Natural killer cell (primary cell): ENCODE measurements at regions not wholly inside any gene's neighbourhood (a gene's known extent, or its start where the extent isn't known, plus 50 kb on each side); places are given as distances from the start of the nearest gene placed in this dataset.

Experiments used
- ATAC-seq, 3 donors: fragments of 150-1000 bp in 2 of 3; fragments of 200-7000 bp in 1 of 3; cut with Tn5 transposase; 1 replicate in 1 of 3; 2 replicates in 2 of 3; pipeline ENCODE4 v1.10.0; 2021; ENCODE audit warnings: mild to moderate bottlenecking in 2 of 3, moderate library complexity in 2 of 3
- DNase-seq, 2 donors: peaks; one replicate each; pipeline versions ENCODE4 v3.0.0 to v3.0.0-alpha.2; 2013 to 2021; ENCODE audit warnings: mixed read lengths in 1 of 2
- H3K27ac ChIP-seq: one replicate; pipeline ENCODE4 v1.5.1; 2013; ENCODE audit warnings: mild to moderate bottlenecking, low read length
- H3K27me3 ChIP-seq: one replicate; pipeline ENCODE4 v1.6.1; 2013; ENCODE audit warnings: low read length; ENCODE audit not compliant: control insufficient read depth, insufficient read depth
- H3K36me3 ChIP-seq: one replicate; pipeline ENCODE4 v1.6.1; 2013; ENCODE audit warnings: low read length; ENCODE audit not compliant: control insufficient read depth, insufficient read depth
- H3K4me1 ChIP-seq: one replicate; pipeline ENCODE4 v1.6.1; 2013; ENCODE audit warnings: low read length; ENCODE audit not compliant: control insufficient read depth, insufficient read depth
- H3K4me3 ChIP-seq: one replicate; pipeline ENCODE4 v1.5.1; 2013; ENCODE audit warnings: low read length
- H3K9me3 ChIP-seq: one replicate; pipeline ENCODE4 v1.6.1; 2013; ENCODE audit warnings: low read length; ENCODE audit not compliant: control insufficient read depth, insufficient read depth
- H3K27ac Mint-ChIP-seq, 2 donors: one replicate each; pipeline ENCODE4 v1.8.0; 2022; ENCODE audit warnings: mild to moderate bottlenecking in 2 of 2, mixed read lengths in 2 of 2, moderate library complexity in 1 of 2
- H3K27me3 Mint-ChIP-seq, 2 donors: one replicate each; pipeline ENCODE4 v1.8.0; 2022; ENCODE audit warnings: low read depth in 2 of 2, mixed read lengths in 2 of 2
- H3K36me3 Mint-ChIP-seq: one replicate; pipeline ENCODE4 v1.8.0; 2022; ENCODE audit warnings: mixed read lengths
- H3K4me1 Mint-ChIP-seq, 2 donors: one replicate each; pipeline ENCODE4 v1.8.0; 2022; ENCODE audit warnings: mixed read lengths in 2 of 2
- H3K4me3 Mint-ChIP-seq: one replicate; pipeline ENCODE4 v1.8.0; 2022; ENCODE audit warnings: mild to moderate bottlenecking, moderate library complexity, mixed read lengths
- H3K9me3 Mint-ChIP-seq, 2 donors: one replicate each; pipeline ENCODE4 v1.8.0; 2022; ENCODE audit warnings: mixed read lengths in 2 of 2
- CTCF ChIP-seq: fragments of 200-600 bp; IDR thresholded peaks from one replicate; pipeline ENCODE4 v1.8.0; 2022; ENCODE audit warnings: antibody characterized with exemption
- WGBS: methylation state at CpG from one replicate; pipeline ENCODE4 v1.1.7; 2013; ENCODE audit warnings: missing lambda C conversion rate; ENCODE audit not compliant: insufficient coverage; 5-methylcytosine and 5-hydroxymethylcytosine counted together
- intact Hi-C: fragments of 100-400 bp; cut with micrococcal nuclease; formaldehyde crosslinking; loops from one replicate; pipeline ENCODE4 v1.14.2; 2022

- Mint-ChIP-seq H3K27ac (no peak overlapping the region), H3K4me3 (no peak overlapping the region), H3K9me3 (no peaks in the 10 kb centered on the region), H3K27me3 (peaks cover 0 to 4% of the 10 kb centered on the region in 2 donors), H3K36me3 (no peaks in the 10 kb centered on the region), H3K4me1 (peaks cover 3 to 5% of the 10 kb centered on the region in 2 donors)
- H3K36me3 ChIP-seq = no peaks in the 10 kb centered on the region
- ATAC-seq = no peak
- no peaks in the 10 kb centered on the region for H3K4me1 ChIP-seq
- no peak for DNase-seq
- no peaks in the 10 kb centered on the region for H3K9me3 ChIP-seq
- 98% methylated on average over 9 of the region's 9 CpGs for WGBS
- no peak for TF ChIP-seq CTCF
- H3K27me3 ChIP-seq = no peaks in the 10 kb centered on the region
- intact Hi-C loops = no loop called here
- no peak overlapping the region for H3K27ac ChIP-seq
- no peak overlapping the region for H3K4me3 ChIP-seq
Measured at GRCh38 chr2:12478151-12479064, 238.3 kb upstream of the TRIB2 start.

- peaks cover 3 to 5% of the 10 kb centered on the region in 2 donors for H3K4me1 Mint-ChIP-seq
- H3K27me3 Mint-ChIP-seq = peaks cover 0 to 4% of the 10 kb centered on the region in 2 donors
- H3K9me3 Mint-ChIP-seq = no peaks in the 10 kb centered on the region
- intact Hi-C loops = no loop called here
- Histone ChIP-seq H3K4me3 (no peak overlapping the region), H3K27ac (no peak overlapping the region), H3K27me3 (no peaks in the 10 kb centered on the region), H3K9me3 (no peaks in the 10 kb centered on the region), H3K36me3 (no peaks in the 10 kb centered on the region), H3K4me1 (no peaks in the 10 kb centered on the region)
- ATAC-seq = no peak
- no peak for TF ChIP-seq CTCF
- WGBS = 97% methylated on average over 1 of the region's 1 CpG
- no peak overlapping the region for H3K27ac Mint-ChIP-seq
- H3K36me3 Mint-ChIP-seq = no peaks in the 10 kb centered on the region
- H3K4me3 Mint-ChIP-seq = no peak overlapping the region
- DNase-seq = no peak
Measured at GRCh38 chr2:12479065-12479601, 237.6 kb upstream of the TRIB2 start.

GRCh38 chr2:12484536-12485115 lies 232.1 kb upstream of the TRIB2 start:
- Histone ChIP-seq H3K36me3 (no peaks in the 10 kb centered on the region), H3K4me3 (no peak overlapping the region), H3K27me3 (no peaks in the 10 kb centered on the region), H3K27ac (no peak overlapping the region), H3K9me3 (no peaks in the 10 kb centered on the region), H3K4me1 (peaks cover 27% of the 10 kb centered on the region)
- DNase-seq (no peak), ATAC-seq (no peak)
- Mint-ChIP-seq H3K36me3 (no peaks in the 10 kb centered on the region), H3K9me3 (no peaks in the 10 kb centered on the region), H3K4me3 (no peak overlapping the region), H3K27me3 (no peaks in the 10 kb centered on the region), H3K4me1 (peaks cover 40 to 41% of the 10 kb centered on the region in 2 donors), H3K27ac (peak overlapping the region; percentile 33 to 39)
- TF ChIP-seq CTCF = no peak
- intact Hi-C loops = no loop called here
- 84% methylated on average over 2 of the region's 3 CpGs for WGBS
